ENCODE measurements at regions not wholly inside any gene's neighbourhood (a gene's known extent, or its start where the extent isn't known, plus 50 kb on each side); places are given as distances from the start of the nearest gene placed in this dataset.
A peak's percentile ranks its signal among the peaks of the same experiment; 100 is the strongest.

DNA sequence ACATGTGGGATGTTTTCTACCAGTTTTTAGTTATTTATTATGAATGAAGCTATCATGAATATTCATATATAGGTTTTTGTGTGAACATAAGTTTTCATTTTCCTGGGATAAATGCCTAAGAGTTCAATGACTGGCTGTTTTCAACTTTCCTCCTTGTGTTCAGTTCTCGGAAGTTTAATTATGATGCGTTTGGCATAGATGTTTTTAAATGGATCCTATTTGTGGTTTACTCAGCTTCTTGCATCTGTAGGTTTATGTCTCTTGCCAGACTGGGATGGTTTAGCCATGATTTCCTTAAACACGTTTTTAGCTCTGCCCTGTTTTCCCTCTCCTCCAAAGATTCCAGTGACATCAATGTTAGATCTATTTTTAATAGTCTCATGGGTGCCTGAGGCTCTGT lies 411.1 kb upstream of the CDH4 start:
- no peak for DNase-seq

DNA sequence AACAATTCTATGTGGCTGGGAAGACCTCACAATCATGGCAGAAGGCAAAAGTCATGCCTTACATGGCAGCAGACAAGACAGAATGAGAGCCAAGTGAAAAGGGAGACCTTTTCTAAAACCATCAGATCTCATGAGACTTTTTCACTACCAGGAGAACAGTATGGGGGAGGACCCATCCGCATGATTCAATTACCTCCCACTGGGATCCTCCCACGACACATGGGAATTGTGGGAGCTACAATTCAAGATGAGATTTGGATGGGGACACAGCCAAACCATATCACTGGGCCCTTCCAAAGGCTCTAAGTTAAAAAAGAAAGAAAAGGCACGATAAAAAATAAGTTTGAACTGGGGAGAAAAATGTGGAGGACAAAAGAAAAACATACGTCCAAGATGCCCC lies 406.9 kb upstream of the CDH4 start:
- no peak for DNase-seq

DNA sequence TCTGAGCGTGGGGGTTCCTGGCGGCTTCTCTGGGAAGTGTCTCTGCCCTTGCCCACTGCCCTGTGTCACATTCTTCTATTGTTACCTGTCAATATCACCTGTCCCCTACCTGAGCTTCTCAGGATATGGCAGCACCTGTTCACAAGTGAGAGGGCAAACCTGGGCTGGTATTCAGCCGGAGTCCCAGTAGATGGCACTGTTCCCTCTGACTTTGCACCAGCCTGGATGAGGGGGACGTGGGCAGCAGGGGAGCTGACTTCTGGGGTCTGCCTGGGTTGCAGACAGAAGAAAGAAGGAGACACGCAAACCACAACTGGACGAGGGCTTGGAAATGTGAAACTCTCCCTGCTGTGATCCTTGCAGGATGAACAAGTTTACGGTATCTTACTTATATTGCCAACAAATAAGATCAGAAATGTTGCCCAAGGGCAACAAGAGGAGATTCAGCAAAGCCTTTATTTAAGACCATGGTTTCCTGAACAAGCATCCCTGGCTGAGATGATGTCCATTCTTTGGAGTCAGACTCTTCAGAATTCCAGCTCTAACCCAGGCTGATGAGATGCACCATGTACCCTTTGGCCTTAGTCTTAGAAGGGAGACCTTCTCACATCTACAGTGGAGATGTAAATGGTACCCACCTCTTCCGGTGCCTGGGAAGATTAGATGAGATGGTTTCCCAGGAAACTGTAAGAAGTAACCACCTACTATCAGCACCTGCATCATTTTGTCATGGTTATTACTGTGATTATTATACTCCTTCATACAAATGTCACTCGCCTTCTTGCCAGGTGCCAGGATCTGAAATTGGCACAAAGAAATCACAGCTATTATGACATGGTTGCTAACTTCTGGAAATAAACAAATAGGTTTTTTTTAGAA lies 400.0 kb upstream of the CDH4 start:
- DNase-seq: no peak

DNA sequence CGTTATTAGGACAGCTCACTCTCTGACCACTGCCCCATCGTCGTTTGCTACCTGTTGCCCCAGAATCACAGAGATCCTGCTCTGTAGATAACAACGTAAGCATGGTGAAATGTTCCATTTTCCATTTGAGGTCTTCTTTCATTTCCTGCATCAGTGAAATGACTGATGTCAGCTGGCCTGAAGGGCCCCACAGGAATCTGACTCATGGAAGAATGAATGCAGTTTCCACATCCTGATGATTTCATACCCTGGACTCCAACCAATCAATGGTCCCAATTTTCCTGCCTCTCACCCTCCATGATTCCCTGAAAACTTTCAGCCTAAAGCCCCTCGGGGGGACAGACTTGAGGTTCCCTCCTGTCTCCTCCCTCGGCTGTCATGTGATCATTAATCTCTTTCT lies 394.4 kb upstream of the CDH4 start:
- DNase-seq: peak; percentile 3

DNA sequence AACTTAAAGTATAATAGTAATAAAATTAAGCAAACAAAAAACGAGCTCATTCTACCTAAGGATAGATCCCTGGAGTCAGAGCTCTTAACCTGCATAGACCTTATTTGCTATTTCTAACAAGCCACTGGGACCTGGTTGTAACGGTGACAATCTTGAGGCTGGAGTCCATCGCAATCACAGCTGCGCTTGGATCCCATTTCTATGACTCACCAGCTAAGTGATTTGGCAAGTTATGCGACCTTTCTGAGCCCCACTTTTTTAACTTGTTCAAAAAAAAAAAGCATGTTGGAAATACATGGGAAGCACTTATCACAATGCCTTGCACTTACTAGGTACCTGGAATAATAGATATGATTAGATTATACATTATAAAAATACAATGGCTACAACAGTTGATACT lies 389.5 kb upstream of the CDH4 start:
- DNase-seq: no peak

DNA sequence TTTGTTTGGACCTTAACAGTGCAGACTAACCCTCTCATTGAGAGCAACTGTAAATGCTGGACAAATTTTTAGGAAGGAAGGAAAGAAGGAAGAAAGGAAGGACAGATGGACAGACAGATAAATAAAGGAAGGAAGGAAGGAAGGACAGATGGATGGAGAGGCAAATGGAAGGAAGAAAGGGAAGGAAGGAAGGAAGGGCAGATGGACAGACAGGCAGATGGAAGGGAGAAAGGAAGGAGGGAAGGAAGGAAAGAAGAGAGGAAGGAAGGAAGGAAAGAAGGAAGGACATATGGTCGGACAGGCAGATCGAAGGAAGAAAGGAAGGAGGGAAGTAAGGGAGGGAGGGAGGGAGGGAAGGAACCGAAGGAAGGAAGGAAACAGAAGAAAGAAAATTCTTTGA lies 388.5 kb upstream of the CDH4 start:
- no peak for DNase-seq

DNA sequence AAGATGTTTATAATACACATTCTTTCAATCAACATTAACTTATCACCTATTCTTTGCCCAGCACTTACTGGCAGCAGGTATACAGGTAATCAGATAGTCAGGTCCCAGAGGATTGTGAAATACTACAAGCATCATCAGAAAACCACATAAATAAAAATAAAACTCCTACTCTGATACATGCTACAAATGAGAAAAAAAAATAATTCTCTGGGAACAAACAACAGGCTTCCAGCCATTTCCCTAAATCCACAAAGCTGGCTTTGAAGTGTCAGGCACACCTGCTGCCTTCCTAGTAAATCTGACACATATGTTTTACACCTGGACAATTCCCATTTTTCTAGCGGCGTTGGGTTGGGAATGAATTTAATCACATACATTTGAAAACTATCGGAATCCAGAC lies 384.5 kb upstream of the CDH4 start:
- no peak for DNase-seq

DNA sequence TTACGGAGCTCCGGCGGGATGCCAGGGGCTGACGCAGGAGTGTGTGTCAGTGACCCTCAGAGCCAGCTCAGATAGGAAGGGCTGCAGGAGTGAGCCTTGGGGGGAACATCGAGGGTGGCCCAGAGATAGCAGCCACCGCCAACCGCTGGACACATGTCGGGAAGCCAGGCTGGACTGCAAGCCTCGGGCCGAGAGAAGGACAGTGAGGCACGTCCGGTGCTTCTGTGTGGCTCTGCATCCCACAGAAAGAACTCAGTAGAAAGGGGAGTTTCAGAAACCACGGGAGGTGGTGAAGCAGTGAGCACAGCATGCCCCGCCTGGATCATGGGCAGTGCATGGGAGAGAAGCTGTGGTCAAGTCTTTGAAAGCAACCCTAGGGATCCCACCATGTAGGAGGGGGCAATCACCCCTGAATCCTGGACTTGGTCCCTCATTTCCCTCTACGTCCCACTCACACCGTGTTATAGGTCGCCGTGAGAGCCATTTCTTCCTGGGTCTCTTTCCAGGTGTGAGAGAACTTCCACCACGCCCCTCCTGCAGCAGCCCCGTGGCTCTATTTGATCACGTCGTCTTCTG lies 383.7 kb upstream of the CDH4 start:
- no peak for DNase-seq

DNA sequence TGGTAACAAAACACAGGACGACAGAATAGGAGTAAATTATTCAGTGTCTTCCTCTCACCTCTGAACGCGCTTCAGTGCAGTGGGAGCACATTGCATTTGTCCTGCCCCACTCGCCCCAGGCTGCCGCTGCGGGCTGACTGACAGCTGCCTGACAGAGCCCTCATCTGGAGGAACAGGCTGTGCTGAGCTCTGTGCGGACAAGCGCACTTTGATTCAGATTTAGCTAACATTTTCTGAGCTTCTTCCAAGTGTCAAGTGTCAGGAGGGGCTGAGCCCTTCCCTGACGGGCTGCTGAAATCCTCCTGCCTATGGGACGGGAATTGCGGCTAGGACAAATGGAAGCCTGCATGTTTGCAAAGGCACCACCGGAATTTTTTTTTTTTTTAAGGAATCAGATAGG lies 383.0 kb upstream of the CDH4 start:
- no peak for DNase-seq

DNA sequence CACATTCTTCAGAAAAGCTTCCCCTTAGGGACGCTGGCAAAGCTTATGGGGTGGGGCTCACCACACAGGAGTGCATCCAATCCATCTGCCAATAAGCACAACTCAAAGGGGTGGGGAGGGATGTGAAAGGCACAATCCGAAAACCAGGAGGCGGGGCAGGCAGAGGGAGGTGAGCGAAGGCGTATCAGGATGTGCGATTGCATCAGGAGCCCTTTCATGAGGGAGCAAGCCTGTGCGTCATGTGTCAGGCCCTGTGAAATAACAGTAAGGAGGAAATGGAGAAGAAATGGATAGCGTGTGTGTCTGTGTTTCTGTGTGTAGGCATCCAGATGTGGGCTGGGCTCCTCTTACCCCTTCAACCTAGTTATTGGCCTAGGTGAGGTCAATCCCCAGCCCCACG lies 382.4 kb upstream of the CDH4 start:
- DNase-seq: no peak

DNA sequence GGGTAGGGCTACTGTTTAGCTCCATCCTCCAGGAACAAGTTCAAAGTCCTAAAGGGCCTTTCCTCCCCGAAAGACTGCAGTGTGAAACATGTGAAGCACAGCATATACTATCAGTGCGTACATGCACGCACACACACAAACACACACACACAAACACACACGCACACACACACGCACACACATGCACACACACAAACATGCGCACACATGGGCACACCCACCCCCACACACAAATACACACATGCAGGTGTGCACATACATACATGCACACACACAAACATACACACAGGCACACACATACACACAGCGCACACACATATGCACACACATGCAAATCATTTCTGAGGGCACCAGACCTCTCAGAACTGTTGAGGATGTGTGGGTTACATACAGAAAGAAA lies 382.0 kb upstream of the CDH4 start:
- no peak for DNase-seq

DNA sequence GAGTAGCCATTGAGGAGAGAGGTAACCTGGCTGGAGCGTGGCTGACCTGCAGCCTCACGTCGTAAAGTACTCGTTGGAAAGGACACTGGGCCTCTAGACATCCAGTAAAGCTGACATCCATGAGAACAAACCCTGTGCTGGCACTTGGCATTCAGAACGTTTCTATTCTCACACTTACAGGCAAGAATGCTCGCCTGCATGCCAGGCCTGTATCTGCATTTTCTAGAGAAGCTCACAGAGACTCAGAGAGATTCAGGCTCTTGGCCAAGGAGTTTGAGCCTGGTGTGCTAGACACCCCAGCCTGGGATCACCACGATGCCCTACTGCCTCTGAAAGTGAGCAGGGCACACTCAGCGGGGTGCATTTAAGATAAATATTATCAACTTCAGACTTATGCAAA lies 379.8 kb upstream of the CDH4 start:
- no peak for DNase-seq

DNA sequence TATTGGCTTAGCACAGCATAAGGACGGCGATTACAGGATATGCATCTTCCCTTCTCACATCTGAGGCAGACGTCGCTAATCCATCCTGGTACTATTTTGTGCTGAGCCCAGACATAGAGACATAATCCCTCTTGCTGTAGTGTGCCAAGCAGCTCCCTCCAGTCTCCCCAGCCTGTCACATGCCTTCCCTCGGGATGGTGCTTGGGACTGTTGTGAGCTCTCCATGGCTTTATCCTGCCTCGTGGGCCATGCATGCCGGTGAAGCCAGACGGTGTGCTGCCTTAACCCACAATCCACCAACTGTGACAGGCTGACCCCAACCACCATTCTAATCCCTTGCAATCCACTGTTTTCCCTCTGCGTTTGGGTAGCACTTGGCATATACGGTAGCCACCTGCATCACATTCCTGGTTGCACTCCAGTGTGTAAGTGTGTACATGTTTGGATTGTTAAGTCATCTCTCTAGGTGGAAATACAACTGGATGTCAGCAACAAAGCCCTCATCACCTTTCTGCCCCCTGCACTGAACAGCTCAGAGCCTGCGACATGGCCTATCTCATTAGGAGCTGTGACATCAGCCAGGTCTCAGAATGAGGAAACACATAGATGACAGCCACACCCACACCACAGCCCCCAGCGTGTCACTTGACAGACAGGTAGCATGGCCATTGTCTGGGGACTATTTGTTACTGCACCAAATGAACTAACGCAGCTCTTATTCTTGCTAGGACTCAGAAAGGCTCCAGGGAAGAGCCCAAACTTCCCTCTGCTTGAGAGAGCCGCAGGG lies 374.8 kb upstream of the CDH4 start:
- DNase-seq: no peak

DNA sequence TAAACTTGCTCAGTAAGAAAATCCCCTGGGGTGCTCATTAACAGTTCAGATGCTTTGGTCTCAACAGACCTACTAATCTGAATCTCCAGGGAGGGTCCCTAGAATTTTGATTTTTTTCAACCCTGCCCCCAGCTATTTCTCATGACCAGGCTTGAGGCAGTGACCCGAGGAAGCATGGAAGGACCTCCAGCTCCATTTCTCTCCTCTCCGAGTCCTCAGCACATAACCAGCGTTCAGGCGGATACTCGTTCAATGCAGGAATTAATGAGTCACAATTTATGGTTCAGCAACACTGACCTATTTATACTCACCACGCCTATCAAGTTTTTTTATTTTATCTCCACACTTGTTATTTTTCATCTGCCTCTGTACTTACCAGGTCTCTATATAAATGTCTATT lies 369.2 kb upstream of the CDH4 start:
- no peak for DNase-seq

DNA sequence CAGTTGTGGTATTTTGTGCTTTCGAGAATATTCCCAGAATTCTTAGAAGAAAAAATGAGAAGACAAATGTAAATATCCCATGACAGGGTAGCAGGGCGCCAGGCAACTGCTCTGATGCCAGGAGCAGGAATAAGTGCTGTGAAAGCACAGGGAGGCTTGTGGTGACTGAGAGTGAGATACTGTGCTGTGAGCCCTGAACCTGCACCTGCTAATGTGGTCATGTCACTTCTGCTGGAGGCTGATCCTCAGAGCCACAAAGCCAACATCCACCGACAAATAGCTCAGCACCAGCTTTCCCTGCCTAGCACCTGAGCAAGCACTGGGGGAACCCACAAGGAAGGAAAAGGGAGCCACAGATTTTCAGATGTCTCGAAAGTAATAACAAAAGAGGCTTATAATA lies 368.6 kb upstream of the CDH4 start:
- no peak for DNase-seq

DNA sequence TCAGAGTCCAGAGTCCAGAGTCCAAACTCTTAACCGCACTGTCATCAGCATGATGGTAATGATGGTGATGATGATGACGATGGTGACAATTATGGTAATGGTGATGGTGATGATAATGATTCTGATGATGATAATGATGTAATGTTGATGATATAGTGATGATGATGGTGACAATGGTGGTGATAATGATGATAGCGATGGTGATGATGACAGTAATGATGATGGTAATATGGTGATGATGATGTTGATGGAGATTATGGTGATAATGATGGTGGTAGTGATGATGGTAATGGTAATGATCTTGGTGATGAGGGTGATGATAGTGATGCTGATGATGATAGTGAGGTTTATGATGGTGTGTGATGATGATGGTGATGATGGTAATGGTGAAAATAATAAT lies 367.8 kb upstream of the CDH4 start:
- DNase-seq: no peak

DNA sequence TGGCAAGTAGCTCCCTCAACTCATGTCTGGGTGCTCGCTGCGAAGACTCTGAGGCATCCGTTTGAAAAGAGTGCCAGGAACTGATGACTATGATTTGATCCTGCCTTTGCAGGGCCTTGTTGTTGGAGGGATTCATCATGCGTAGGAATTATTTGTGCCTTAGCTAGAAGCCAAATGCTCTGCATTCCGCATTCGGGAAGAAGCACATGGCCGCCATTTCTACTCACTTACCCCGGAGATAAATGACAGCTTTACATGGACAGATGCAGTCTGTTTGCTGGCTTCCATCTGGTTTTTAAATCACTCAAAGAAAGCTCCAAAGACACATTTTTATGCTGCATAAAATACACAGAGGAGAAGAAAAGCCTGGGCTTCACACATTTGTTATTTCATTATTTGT lies 363.3 kb upstream of the CDH4 start:
- DNase-seq: no peak

DNA sequence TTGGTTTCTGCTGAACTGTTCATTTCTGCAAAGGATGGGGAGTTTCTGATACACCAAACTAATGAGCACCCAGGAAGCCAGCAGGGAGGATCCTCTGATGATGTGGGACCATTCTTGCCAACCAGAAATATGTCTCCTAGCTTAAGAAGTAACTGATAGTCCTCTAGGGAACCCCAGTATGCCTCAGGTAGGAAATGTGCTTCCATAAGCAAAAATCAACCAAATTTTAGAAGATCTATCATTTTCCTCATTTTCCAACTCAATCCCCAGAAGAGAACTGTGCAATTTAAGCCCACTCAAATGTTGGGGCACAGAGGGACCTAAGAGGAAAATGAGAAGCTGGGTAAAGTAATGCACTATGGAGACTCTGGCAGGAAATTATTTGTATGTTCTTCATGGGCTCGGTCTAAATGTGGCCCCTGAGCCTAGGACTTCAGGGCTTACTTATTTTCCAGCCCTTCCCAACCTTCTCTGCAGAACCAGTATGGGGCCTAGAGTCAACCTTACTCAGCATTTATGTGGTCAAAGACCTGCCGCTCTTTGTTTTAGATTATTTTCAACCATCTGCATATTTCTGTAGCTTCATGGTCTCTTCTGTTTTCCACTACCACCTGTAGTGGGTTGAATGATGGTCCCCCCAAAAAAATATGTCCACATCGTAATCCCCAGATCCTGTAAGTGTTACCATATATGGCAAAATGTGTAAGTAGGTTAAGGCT lies 359.8 kb upstream of the CDH4 start:
- DNase-seq: no peak

DNA sequence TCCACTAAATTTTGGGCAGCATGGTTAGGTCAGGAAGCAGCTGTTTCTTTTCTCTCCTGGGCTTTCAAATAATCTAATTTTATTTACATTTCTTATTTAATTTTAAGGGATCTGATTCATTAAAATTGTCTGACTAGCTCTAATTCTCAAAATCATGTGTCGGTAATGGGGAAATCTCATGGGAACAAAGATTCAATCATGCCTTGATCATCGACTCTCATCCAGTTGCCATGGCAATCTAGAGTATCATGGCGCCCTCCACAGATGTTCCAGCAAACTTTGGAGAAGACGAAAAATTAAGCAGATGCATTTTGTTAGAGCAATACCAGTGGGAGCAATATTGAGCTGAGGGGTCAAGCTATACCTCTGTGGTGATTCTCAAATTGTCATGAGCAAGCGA lies 358.0 kb upstream of the CDH4 start:
- no peak for DNase-seq

DNA sequence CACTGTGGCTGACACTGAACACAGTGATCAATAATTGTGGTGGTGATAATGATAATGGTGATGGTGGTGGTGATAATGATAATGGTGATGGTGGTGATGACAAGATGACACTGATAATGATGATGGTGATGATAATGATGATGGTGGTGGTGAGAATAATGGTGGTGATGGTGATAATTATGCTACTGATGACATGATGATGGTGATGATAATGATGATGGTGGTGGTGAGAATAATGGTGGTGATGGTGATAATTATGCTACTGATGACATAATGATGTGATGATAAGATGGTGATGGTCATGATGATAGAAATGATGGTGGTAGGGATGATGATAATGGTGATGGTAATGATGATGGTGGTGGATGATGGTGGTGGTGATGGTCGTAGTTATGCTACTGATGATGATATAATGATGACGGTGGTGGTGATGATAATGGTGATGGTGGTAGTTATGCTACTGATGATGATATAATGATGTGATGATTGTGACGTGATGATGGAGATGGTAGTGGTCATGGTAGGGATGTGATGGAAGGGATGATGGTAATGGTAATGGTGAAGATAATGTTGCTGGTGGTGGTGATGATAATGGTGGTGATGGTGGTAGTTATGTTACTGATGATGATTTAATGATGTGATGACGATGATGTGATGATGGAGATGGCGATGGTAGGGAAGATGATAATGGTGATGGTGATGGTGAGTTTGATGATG lies 356.5 kb upstream of the CDH4 start:
- no peak for DNase-seq

DNA sequence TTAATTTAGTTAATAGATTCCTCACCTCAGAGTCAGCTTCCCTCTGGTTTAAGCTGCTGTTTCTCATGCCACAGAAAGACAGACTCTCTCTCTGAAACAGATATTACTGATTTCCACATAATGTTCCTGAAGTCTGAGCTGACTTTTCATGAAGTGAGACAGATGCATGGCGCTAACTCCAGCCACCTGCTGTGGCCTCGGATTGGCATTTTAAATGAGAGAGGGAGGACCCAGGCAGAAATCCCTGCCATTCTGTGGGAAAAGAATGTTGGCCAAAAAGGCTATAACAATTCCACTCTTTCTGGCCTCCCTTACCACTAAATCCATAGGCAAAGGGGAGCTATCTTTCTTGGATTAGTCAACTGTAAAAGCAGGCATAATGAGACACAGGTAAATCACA lies 354.1 kb upstream of the CDH4 start:
- DNase-seq: no peak

DNA sequence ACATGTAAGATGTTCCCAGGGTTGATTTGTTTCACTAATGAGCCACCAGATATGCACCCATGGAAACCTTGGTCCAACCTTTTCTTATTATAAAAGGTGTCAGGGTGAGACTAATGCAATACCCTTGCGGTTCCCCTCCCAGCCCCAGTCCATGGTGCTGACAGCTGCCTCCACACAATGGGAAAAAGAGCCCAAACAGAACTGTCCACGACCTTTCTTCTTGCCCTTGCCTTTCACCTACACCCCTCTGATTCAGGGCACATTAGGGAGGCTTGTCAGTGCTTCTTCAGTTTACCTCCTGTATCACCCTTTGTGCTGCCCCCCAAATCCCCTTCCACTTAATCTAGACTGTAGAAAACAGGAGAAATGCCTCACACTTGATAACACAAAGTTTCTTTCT lies 352.7 kb upstream of the CDH4 start:
- no peak for DNase-seq

Data from muscle of arm (tissue), 1 donor.